ENCODE measurements at regions not wholly inside any gene's neighbourhood (a gene's known extent, or its start where the extent isn't known, plus 50 kb on each side); places are given as distances from the start of the nearest gene placed in this dataset.

DNA sequence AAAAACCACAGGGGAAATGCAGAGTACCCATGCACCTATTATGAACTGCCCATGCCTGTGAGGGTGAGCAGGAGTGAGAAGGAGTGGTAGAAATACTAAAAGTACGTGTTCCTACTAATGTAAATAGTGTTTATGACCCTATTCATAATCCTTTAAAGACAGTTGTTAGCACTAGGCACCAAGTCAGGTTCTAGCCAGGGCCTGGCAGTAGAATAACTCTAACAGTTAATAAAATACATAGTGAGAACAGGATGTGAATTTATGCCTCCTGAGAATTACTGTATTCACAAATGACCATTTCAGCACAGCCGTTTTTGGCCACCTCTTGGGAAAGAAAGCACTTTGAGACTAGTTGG is 103.2 kb upstream of the TARS1 start:
- Histone ChIP-seq H3K4me1 (no peaks in the 10 kb centered on the region), H3K27ac (no peak overlapping the region), H3K36me3 (ENCODE audit: insufficient read depth in 1 of 2, low read depth in 1 of 2) (no peaks in the 10 kb centered on the region), H3K27me3 (ENCODE audit: insufficient read depth in 3 of 3, low read length in 2 of 3) (no peaks in the 10 kb centered on the region), H3K9me3 (no peaks in the 10 kb centered on the region), H3K4me3 (no peak overlapping the region)
- WGBS, 3 donors, result 30 to 35% (median 34%) methylated on average over 2 of the region's 2 CpGs
- DNase-seq (no peak), ATAC-seq (no peak)
- intact Hi-C loops (cut with DNase I), result no loop called here
- no peak for TF ChIP-seq CTCF (IDR thresholded peaks at IDR 0.05)

- no peaks in the 10 kb centered on the region for H3K9me3 ChIP-seq
- intact Hi-C loops (cut with DNase I), result no loop called here
- 72 to 79% (median 79%) methylated on average over 4 of the region's 4 CpGs for WGBS, 3 donors
- ATAC-seq (no peak), DNase-seq (no peak)
- H3K36me3 ChIP-seq (ENCODE audit: insufficient read depth in 1 of 2, low read depth in 1 of 2), result no peaks in the 10 kb centered on the region
- no peaks in the 10 kb centered on the region for H3K4me1 ChIP-seq
- H3K4me3 ChIP-seq, result no peak overlapping the region
- H3K27ac ChIP-seq, result no peak overlapping the region
- H3K27me3 ChIP-seq (ENCODE audit: insufficient read depth in 3 of 3, low read length in 2 of 3), result no peaks in the 10 kb centered on the region
- TF ChIP-seq CTCF (IDR thresholded peaks at IDR 0.05), result no peak
Measured at GRCh38 chr5:33338336-33339110, 102.2 kb upstream of the TARS1 start.

GRCh38 chr5:33339413-33339812 is 101.4 kb upstream of the TARS1 start:
- Histone ChIP-seq H3K4me3 (no peak overlapping the region), H3K9me3 (no peaks in the 10 kb centered on the region), H3K27ac (no peak overlapping the region), H3K36me3 (ENCODE audit: insufficient read depth in 1 of 2, low read depth in 1 of 2) (no peaks in the 10 kb centered on the region), H3K4me1 (no peaks in the 10 kb centered on the region), H3K27me3 (ENCODE audit: insufficient read depth in 3 of 3, low read length in 2 of 3) (no peaks in the 10 kb centered on the region)
- no peak for DNase-seq
- intact Hi-C loops (cut with DNase I), result no loop called here
- ATAC-seq, result no peak
- TF ChIP-seq CTCF (IDR thresholded peaks at IDR 0.05), result no peak

GRCh38 chr5:33340195-33340594 is 100.6 kb upstream of the TARS1 start:
- TF ChIP-seq CTCF (IDR thresholded peaks at IDR 0.05), result no peak
- ATAC-seq (no peak), DNase-seq (no peak)
- Histone ChIP-seq H3K9me3 (no peaks in the 10 kb centered on the region), H3K27ac (no peak overlapping the region), H3K27me3 (ENCODE audit: insufficient read depth in 3 of 3, low read length in 2 of 3) (no peaks in the 10 kb centered on the region), H3K4me1 (no peaks in the 10 kb centered on the region), H3K36me3 (ENCODE audit: insufficient read depth in 1 of 2, low read depth in 1 of 2) (no peaks in the 10 kb centered on the region), H3K4me3 (no peak overlapping the region)
- intact Hi-C loops (cut with DNase I), result no loop called here
- 61 to 64% (median 61%) methylated on average over 3 of the region's 3 CpGs for WGBS, 3 donors

DNA sequence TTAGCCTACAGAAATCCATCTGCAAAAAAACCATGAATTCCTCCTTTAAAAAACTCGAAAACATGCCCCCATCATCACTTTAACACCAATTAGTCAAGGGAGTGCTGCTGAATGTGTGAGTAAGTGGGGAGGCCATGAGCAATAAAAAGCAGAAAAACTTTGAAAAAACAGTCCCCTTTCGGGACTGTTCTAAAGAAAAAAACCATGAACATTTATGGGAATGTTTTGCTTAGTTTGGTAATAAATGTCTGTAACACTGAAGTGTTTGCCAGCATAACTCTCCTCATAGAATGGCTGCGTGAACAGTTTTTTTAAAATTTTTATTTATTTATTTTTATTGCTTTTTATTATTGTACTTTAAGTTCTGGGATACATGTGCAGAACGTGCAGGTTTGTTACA is 99.4 kb upstream of the TARS1 start:
- no peak for TF ChIP-seq CTCF (IDR thresholded peaks at IDR 0.05)
- no peaks in the 10 kb centered on the region for H3K4me1 ChIP-seq
- no peak overlapping the region for H3K4me3 ChIP-seq
- no peak for ATAC-seq
- no peak overlapping the region for H3K27ac ChIP-seq
- intact Hi-C loops (cut with DNase I), result no loop called here
- H3K9me3 ChIP-seq, result no peaks in the 10 kb centered on the region
- DNase-seq, result no peak
- WGBS, 3 donors, result 65 to 70% (median 66%) methylated on average over 4 of the region's 4 CpGs
- H3K36me3 ChIP-seq (ENCODE audit: insufficient read depth in 1 of 2, low read depth in 1 of 2), result no peaks in the 10 kb centered on the region
- H3K27me3 ChIP-seq (ENCODE audit: insufficient read depth in 3 of 3, low read length in 2 of 3), result no peaks in the 10 kb centered on the region
